Transverse colon (tissue), 4 donors: ENCODE measurements at regions not wholly inside any gene's neighbourhood (a gene's known extent, or its start where the extent isn't known, plus 50 kb on each side); places are given as distances from the start of the nearest gene placed in this dataset.
"Not testable (repeated sequence)": the region's sequence is repeated elsewhere in the genome, so short reads cannot be mapped to it uniquely, and the experiment has no call there.

Source experiments
- DNase-seq: peaks from one replicate; pipeline ENCODE4 v3.0.0-alpha.2; 2019
- H3K27ac ChIP-seq, 4 donors: fragments of 200-600 bp; sonication (generic); 2 replicates each; pipeline ENCODE4 v1.5.1; 2016 to 2018; ENCODE audit warnings: inconsistent platforms in 4 of 4
- H3K27me3 ChIP-seq: fragments of 200-600 bp; sonication (generic); 2 replicates; pipeline ENCODE4 v1.5.1; 2017; ENCODE audit warnings: inconsistent platforms
- H3K36me3 ChIP-seq, 4 donors: fragments of 200-600 bp; sonication (generic); 2 replicates each; pipeline ENCODE4 v1.5.1; 2017 to 2019; ENCODE audit warnings: inconsistent platforms in 4 of 4
- H3K4me1 ChIP-seq, 4 donors: fragments of 200-600 bp; sonication (generic); 2 replicates each; pipeline ENCODE4 v1.5.1; 2017 to 2020; ENCODE audit warnings: inconsistent platforms in 4 of 4
- H3K4me3 ChIP-seq, 4 donors: fragments of 200-600 bp; sonication (generic); 1 replicate in 1 of 4; 2 replicates in 3 of 4; pipeline versions ENCODE4 v1.5.1 to v1.6.1; 2017 to 2019; ENCODE audit warnings: inconsistent platforms in 4 of 4
- H3K9me3 ChIP-seq, 2 donors: fragments of 200-600 bp; sonication (generic); 2 replicates each; pipeline ENCODE4 v1.5.1; 2017 to 2019; ENCODE audit warnings: inconsistent platforms in 2 of 2
- EP300 ChIP-seq: sonication (generic); formaldehyde crosslinking; IDR thresholded peaks from one replicate; pipeline ENCODE4 v1.6.1; 2017; ENCODE audit warnings: antibody characterized with exemption, low read depth
- POLR2A ChIP-seq: fragments of 450-650 bp; IDR thresholded peaks from one replicate; pipeline ENCODE4 v1.6.1; 2016; ENCODE audit warnings: antibody characterized with exemption, mild to moderate bottlenecking, moderate library complexity
- POLR2AphosphoS5 ChIP-seq, 3 donors: sonication (generic); formaldehyde crosslinking; IDR thresholded peaks; one replicate each; pipeline ENCODE4 v1.6.1; 2016; ENCODE audit warnings: antibody characterized with exemption in 3 of 3
- WGBS, 2 donors: methylation state at CpG; one replicate each; pipeline ENCODE4 v1.1.5; 2018; ENCODE audit warnings: low coverage in 1 of 2; 5-methylcytosine and 5-hydroxymethylcytosine counted together
- in situ Hi-C, 4 donors: fragments of 200-750 bp; cut with MboI; loops; one replicate each; pipeline versions ENCODE4 v1.15.0 to v1.15.1; 2017; ENCODE audit warnings: low sequenced_read_pairs in 3 of 4, low pct_ligation_motif_present in 1 of 4, low pct_unique_long_range_greater_than_20kb in 1 of 4
- intact Hi-C: fragments of 100-400 bp; cut with DNase I; formaldehyde crosslinking; loops from one replicate; pipeline ENCODE4 v1.15.1; 2023; ENCODE audit warnings: low total_unique reads
- TF ChIP-seq, protein P1 (sequence below), 5 experiments: fragments of 200-600 bp in 3 of 5; fragments of 450-650 bp in 2 of 5; sonication (generic) in 3 of 5; IDR thresholded peaks; 1 replicate in 2 of 5; 2 replicates in 3 of 5; pipeline ENCODE4 v1.5.1; 2016 to 2017; ENCODE audit warnings: antibody characterized with exemption in 5 of 5, inconsistent platforms in 3 of 5, mild to moderate bottlenecking in 2 of 5, moderate library complexity in 1 of 5

- no peaks in the 10 kb centered on the region for H3K9me3 ChIP-seq
- DNase-seq = no peak
- intact Hi-C loops (no loop called here), in situ Hi-C loops (loop anchor here in 2 of 4 donors (25.0 kb wide), 2 partner anchors 348 to 598 kb away; no protein-coding TSS in a partner anchor)
- no peaks in the 10 kb centered on the region for H3K36me3 ChIP-seq
- H3K27ac ChIP-seq = no peak overlapping the region
- no peak overlapping the region for H3K4me3 ChIP-seq
- H3K27me3 ChIP-seq = no peaks in the 10 kb centered on the region
- no peaks in the 10 kb centered on the region for H3K4me1 ChIP-seq
- TF ChIP-seq EP300 (no peak), POLR2A (no peak), POLR2AphosphoS5 (IDR thresholded peaks at IDR 0.05) (no peak)
- TF ChIP-seq, protein P1, sequence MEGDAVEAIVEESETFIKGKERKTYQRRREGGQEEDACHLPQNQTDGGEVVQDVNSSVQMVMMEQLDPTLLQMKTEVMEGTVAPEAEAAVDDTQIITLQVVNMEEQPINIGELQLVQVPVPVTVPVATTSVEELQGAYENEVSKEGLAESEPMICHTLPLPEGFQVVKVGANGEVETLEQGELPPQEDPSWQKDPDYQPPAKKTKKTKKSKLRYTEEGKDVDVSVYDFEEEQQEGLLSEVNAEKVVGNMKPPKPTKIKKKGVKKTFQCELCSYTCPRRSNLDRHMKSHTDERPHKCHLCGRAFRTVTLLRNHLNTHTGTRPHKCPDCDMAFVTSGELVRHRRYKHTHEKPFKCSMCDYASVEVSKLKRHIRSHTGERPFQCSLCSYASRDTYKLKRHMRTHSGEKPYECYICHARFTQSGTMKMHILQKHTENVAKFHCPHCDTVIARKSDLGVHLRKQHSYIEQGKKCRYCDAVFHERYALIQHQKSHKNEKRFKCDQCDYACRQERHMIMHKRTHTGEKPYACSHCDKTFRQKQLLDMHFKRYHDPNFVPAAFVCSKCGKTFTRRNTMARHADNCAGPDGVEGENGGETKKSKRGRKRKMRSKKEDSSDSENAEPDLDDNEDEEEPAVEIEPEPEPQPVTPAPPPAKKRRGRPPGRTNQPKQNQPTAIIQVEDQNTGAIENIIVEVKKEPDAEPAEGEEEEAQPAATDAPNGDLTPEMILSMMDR (IDR thresholded peaks at IDR 0.05) = no peak
- 92% methylated on average over 15 of the region's 15 CpGs; no CpG with 5 or more reads in 1 of the 2 donors for WGBS, 2 donors
Measured at GRCh38 chr11:129709801-129710398, 105.7 kb upstream of the TMEM45B start.

DNA sequence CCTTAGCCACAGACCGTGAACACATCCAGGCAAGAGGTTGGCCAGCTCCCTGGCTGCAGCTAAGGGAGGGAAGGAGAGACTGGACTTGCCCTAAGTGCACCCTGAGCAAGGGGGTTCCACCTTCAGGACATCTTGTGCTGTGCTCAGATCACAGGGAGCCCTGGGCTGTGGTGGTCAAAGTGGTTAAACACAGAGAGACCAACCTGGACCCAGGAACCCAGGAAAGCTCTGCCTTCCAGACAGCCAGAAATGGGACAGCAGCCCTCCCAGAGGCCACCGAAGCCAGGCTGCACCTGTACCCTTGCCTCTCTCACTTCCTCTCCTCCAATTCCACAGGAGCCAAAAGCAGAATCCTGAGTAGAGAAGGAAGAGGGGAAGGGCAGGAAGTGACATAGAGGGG lies 105.2 kb upstream of the TMEM45B start:
- WGBS, 2 donors = 58% methylated on average over 2 of the region's 2 CpGs; no CpG with 5 or more reads in 1 of the 2 donors
- TF ChIP-seq POLR2A (no peak), EP300 (no peak), POLR2AphosphoS5 (IDR thresholded peaks at IDR 0.05) (no peak)
- TF ChIP-seq, protein P1 (IDR thresholded peaks at IDR 0.05) = no peak
- intact Hi-C loops = no loop called here
- no peak overlapping the region for H3K4me3 ChIP-seq
- DNase-seq = no peak
- no peak overlapping the region for H3K27ac ChIP-seq
- no peaks in the 10 kb centered on the region for H3K36me3 ChIP-seq
- in situ Hi-C loops = loop anchor here in 2 of 4 donors (25.0 kb wide), 2 partner anchors 348 to 598 kb away; no protein-coding TSS in a partner anchor
- H3K4me1 ChIP-seq = no peaks in the 10 kb centered on the region
- no peaks in the 10 kb centered on the region for H3K27me3 ChIP-seq
- H3K9me3 ChIP-seq = no peaks in the 10 kb centered on the region

DNA sequence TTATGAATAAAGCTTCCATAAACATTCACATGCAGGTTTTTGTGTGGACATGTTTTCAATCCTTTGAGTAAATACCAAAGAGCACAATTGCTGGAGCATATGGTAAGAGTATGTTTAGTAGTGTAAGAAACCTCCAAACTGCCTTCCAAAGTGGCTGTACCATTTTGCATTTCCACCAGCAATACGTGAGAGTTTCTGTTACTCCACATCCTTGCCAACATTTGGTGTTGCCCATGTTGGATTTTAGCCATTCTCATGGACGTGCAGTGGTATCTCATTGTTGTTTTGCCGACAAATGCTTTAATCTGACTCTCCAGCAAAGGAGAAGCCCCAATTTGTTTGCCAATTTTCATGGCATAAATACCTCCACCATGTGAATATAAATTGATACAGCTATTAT lies 103.9 kb upstream of the TMEM45B start:
- H3K4me1 ChIP-seq = no peaks in the 10 kb centered on the region
- in situ Hi-C loops = loop anchor here in 2 of 4 donors (25.0 kb wide), 2 partner anchors 349 to 599 kb away; no protein-coding TSS in a partner anchor
- H3K4me3 ChIP-seq = no peak overlapping the region
- intact Hi-C loops = no loop called here
- 70 to 79% methylated on average over 2 to 3 of the region's 3 CpGs for WGBS, 2 donors
- H3K36me3 ChIP-seq = no peaks in the 10 kb centered on the region
- no peak overlapping the region for H3K27ac ChIP-seq
- TF ChIP-seq EP300 (no peak), POLR2AphosphoS5 (IDR thresholded peaks at IDR 0.05) (no peak), POLR2A (no peak)
- TF ChIP-seq, protein P1 (IDR thresholded peaks at IDR 0.05) = no peak
- no peaks in the 10 kb centered on the region for H3K9me3 ChIP-seq
- DNase-seq = no peak
- H3K27me3 ChIP-seq = no peaks in the 10 kb centered on the region

DNA sequence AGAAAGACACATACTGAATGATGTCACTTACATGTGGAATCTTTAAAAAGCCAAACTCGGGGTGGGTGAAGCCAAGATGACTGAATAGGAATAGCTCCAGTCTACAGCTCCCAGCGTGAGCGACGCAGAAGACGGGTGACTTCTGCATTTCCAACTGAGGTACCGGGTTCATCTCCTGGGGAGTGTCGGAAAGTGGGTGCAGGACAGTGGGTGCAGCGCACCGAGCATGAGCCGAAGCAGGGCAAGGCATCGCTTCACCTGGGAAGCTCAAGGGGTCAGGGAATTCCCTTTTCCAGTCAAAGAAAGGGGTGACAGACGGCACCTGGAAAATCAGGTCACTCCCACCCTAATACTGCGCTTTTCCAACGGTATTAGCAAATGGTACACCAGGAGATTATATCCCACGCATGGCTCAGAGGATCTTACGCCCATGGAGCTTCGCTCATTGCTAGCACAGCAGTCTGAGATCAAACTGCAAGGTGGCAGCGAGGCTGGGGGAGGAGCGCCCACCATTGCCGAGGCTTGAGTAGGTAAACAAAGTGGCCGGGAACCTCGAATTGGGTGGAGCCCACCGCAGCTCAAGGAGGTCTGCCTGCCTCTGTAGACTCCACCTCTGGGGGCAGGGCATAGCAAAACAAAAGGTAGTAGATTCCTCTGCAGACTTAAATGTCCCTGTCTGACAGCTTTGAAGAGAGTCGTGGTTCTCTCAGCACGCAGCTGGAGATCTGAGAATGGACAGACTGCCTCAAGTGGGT lies 103.0 kb upstream of the TMEM45B start:
- in situ Hi-C loops = loop anchor here in 2 of 4 donors (25.0 kb wide), 2 partner anchors 350 to 600 kb away; no protein-coding TSS in a partner anchor
- H3K9me3 ChIP-seq, H3K27me3 ChIP-seq, H3K36me3 ChIP-seq, H3K27ac ChIP-seq, DNase-seq, H3K4me3 ChIP-seq, H3K4me1 ChIP-seq, intact Hi-C loops: not testable (repeated sequence)
- WGBS, 2 donors = 86 to 97% methylated on average over 11 to 25 of the region's 25 CpGs
